Renal pelvis (tissue), 1 donor: ENCODE measurements at regions not wholly inside any gene's neighbourhood (a gene's known extent, or its start where the extent isn't known, plus 50 kb on each side); places are given as distances from the start of the nearest gene placed in this dataset.
"Not testable (repeated sequence)": the region's sequence is repeated elsewhere in the genome, so short reads cannot be mapped to it uniquely, and the experiment has no call there.

Experiments used
- DNase-seq: peaks from one replicate; pipeline ENCODE4 v3.0.0-alpha.2; 2013

GRCh38 chr2:225821351-225821750, 421.8 kb downstream of the NYAP2 start:
- no peak for DNase-seq

DNA sequence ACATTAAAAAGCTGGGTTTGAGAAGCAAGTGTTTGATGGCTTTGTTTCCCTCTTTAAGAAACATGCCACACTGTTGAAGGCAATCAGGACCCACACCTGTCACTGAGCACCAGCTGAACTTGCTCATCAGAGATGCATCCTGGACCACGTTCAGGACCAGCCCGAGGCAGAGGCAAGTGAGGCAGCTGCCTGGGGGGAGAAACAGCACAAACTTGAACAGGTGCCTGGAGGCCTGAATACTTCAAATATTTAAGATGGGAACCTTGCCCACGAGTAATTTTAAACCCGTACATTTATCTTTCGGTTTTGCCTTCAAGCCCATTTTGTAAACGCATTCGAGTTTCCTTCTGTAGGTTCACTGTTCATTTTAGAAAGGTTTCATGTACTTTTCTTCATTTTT, 421.3 kb downstream of the NYAP2 start:
- DNase-seq, result no peak

DNA sequence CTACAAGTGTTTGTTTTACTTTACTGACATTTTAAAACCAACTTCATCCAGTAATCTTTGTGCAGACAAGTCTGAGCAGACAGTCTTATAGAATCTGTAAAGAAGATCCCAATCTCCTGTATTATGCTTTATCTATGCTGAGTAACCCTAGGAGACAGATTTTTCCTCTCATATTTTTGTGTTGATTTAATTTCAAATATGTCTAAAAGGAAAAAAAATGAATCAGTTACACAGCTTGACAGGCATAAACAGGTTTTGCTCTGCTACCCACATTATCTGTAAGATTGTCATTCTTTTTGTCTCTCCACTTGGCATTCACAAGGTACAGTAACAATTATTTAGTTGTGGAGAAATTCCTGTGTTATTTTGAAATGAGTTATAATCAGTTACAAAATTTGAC, 415.0 kb downstream of the NYAP2 start:
- DNase-seq, result no peak

DNA sequence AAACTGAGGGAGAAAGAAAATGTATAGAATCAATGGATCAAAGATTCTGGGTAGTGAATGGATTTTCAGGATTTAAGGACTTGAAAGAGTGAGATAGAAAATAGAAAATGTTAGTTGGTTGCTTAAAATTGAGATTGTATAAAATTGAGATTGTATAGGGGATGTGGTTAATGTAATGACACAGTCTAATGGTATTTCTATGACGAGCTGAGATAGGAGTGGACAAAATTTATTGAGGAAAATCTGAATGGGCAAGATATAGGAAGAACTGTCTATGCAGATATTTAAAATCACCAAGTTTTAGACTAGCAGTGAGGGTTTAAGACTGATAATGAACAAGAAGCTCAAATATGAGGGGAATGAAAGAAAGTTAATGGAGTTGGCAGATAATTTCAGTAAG, 406.6 kb downstream of the NYAP2 start:
- DNase-seq, result no peak

DNA sequence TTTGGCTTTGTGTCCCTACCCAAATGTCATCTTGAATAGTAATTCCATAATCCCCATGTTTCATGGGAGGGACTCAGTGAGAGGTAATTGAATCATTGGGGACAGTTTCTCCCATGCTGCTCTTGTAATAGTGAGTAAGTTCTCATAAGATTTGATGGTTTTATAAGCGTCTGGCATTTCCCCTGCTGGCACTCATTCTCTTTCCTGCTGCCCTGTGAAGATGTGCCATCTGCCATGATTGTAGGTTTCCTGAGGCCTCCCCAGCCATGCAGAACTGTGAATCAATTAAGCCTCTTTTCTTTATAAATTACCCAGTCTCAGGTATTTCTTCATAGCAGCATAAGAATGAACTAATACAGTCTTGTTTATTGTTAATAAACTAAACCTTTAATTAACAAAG, 402.6 kb downstream of the NYAP2 start:
- not testable (repeated sequence) for DNase-seq

GRCh38 chr2:225797394-225797793, 397.9 kb downstream of the NYAP2 start:
- no peak for DNase-seq

DNA sequence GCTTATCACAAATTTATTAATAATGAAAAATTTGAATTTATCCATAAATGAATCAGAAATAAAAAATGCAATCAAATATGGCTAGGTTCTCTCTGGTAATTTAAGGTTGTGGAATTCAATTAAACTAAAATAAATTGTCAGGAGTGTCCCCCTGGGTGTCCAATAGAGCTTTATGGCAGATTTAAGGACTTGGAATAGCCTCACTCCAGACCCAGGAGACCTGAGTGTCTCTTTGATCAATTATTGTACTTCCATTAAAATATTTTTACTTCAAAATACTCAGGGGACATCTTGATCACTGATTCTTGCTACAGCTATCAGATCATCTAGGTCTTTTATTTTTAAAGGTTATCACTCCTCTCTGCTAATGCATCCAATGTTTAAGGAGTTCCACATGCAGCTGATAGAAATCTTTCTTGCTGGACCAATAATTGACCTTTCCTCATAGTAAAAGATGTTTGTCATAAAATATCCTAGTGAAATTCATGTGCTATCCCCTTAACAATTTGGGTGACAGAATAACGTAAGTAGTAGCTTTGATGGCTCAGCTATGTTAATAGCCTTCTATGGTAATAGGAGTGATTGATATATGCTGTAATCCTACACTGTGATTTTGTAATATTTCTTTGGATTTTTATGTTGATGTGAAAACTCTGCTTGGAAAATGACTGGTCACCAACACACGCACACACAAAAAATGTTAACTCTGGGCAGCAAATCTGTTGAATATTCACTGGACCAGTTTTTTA, 395.3 kb downstream of the NYAP2 start:
- no peak for DNase-seq

GRCh38 chr2:225793736-225794550, 394.4 kb downstream of the NYAP2 start:
- no peak for DNase-seq

DNA sequence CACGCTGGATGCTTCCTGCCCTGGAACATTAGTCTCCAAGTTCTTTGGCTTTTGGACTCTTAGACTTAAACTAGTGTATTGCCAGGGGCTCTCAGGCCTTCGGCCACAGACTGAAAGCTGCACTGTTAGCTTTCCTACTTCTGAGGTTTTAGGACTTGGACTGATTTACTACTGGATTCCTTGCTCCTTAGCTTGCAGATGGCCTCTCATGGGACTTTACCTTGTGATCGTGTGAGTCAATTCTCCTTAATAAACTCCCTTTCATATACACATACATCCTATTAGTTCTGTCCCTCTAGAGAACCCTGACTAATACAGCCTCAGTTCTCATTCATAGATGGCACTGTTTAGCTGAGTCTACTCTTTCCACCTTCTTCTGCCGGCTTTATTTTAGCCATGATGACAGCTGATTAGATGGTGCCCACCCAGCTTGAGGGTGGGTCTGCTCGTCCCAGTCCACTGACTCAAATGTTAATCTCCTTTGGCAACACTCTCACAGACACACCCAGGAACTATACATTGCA, 389.1 kb downstream of the NYAP2 start:
- DNase-seq, result no peak

DNA sequence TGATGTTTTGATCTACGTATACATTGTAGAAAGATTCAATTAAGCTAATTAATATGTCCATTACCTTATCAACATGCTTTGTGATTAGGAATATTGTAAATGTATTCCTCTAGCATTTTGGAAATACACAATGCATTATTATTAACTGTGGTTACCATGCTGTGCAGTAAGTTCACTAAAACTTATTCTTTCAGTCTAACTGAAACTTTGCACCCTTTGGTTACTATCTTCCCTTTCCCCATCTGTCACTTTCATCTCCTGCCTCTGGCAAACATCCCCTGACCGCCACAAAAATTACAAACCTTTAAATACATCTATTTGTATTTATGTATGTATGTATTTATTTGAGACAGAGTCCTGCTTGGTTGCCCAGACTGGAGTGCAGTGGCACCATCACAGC, 388.0 kb downstream of the NYAP2 start:
- no peak for DNase-seq

- DNase-seq, result no peak
Observed at GRCh38 chr2:225781991-225782390, 382.5 kb downstream of the NYAP2 start.

DNA sequence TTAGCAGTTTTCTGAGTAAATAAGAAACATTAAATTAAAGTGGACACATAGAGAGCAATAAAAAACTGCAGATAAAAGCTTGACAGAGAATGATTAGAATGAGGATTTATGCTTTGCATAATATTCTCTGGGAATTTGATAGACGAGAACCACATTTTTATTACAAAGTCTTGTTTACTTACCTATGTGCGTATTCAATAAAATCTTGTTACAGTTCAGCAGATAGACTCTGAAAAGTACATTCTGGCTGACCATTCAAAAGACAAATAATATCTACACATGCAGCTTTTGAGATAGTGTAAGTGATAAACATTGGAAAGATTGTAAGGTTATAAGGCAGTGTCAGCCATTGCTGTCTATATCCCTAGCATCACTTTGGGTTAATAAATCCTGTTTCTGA, 381.6 kb downstream of the NYAP2 start:
- no peak for DNase-seq

GRCh38 chr2:225779829-225780228, 380.3 kb downstream of the NYAP2 start:
- DNase-seq, result no peak

GRCh38 chr2:225773148-225773547, 373.6 kb downstream of the NYAP2 start:
- no peak for DNase-seq

- DNase-seq, result no peak
Observed at GRCh38 chr2:225771701-225772100, 372.2 kb downstream of the NYAP2 start.

DNA sequence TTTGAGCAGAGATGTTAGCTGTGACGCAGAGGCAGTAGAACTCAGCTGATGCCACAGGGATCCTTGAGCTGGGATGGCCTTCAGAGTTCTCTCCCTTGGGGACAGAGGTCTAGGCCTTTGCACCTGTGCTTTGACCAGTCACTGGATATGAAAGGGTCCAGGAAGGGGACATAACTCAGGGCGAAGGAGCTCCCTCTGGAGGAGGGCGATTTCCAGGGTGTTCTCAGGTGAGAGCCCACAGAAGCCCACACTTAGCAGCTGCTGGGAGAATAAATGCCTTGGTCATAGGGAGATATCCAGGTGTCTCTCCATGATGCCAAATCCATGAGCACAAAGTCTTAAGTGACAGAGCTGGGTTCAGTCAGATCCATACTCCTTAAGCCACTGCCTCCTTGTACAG, 369.2 kb downstream of the NYAP2 start:
- DNase-seq, result no peak

DNA sequence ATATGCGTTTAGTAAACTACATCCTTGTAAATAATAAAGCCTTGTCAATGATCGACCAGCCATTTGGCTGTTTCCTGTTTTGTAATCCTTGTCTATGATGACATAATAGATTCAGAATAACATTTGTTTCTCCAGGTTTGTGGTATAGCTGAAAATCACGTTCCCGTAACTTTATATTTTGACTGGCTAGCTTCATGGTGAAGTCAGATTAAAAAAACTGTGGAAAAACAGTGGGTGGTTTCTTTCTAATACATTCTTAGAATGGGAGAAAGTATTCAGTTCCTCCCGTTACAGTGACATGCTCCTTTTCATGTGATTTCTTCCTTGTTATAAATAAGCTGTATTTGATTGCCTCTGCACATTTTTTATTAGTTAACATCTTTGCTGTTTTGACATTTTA, 366.9 kb downstream of the NYAP2 start:
- no peak for DNase-seq

DNA sequence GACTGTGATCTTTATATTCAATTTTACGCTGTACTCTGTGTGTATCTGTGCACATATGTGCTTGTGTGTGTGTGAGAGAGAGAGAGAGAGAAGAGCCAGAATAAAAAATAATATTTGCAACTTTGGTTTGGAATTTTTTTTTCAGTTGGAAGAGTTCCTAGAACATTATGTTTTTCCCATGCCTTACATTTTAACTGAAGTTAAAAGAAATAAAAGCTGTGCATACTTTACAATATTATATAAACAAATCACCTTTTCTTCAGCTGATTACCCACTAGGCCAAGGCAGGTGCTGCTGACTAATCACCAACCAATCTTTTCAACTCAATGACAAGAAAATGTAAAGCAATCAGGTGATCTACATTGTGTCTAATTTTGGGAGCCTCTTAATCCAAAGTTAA, 366.3 kb downstream of the NYAP2 start:
- no peak for DNase-seq

- no peak for DNase-seq
Observed at GRCh38 chr2:225764346-225764745, 364.8 kb downstream of the NYAP2 start.

DNA sequence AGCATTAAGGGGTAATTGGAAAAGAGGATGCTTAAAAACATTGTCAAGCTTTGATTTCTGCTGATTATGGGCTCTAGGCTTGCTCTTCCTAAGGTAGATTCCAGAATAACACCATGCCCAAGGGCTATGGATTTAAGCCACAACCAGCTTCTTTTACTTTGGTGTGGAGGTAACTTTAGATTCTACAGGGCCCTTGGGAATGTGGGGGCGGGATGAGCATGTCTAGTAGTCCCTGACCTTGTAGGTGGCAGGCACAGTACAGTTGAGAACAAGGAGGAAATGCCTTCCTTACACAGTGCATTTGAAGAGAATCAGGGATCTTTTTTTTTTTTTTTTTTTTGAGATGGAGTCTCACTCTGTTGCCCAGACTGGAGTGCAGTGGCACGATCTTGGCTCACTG, 364.2 kb downstream of the NYAP2 start:
- no peak for DNase-seq

DNA sequence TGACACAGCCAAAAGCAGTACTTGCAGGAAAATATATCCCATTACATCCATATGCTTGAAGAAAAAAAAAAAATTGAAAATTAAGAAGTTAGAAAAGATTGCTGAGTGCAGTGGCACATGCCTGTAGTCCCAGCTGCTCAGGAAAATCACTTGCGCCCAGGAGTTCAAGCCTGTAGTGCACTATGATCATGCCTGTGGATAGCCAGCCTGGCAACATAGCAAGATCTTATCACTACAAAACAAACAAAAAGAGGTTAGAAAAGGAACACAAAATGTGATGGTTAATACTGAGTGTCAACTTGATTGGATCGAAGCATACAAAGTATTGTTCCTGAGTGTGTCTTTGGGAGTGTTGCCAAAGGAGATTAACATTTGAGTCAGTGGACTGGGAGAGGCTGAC, 361.9 kb downstream of the NYAP2 start:
- DNase-seq, result no peak

GRCh38 chr2:225757248-225757647, 357.7 kb downstream of the NYAP2 start:
- no peak for DNase-seq

DNA sequence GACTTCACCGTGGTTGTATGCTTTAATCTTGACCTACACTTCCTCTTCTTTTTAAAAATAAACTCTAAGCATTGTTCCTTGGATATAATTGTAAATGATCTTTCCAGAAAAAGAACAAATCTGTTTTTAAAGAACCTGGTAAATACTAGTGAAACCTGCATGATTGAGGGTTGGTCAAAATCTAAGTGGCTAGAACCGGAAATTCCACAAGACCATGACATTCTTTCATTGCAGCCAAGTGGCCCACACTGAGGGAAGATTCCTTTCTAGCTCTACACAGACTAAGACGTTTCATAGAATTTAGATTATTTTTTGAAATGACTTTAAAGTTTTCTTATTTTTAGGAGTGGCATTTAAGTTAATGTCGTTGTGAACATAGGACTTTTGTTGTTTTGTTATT, 356.7 kb downstream of the NYAP2 start:
- DNase-seq, result no peak
